ENCODE measurements at regions not wholly inside any gene's neighbourhood (a gene's known extent, or its start where the extent isn't known, plus 50 kb on each side); places are given as distances from the start of the nearest gene placed in this dataset.

GRCh38 chrX:39261446-39262147 is 460.3 kb downstream of the MID1IP1 start:
- WGBS, 2 donors = 17 to 45% methylated on average over 1 of the region's 1 CpG
- H3K27me3 ChIP-seq = no peaks in the 10 kb centered on the region

GRCh38 chrX:39262641-39263040 is 461.4 kb downstream of the MID1IP1 start:
- no peak for DNase-seq (ENCODE audit: low spot score in 2 of 2)
- Histone ChIP-seq H3K9me3 (no peaks in the 10 kb centered on the region), H3K36me3 (no peaks in the 10 kb centered on the region), H3K4me1 (no peaks in the 10 kb centered on the region), H3K27me3 (no peaks in the 10 kb centered on the region), H3K27ac (no peak overlapping the region), H3K4me3 (no peak overlapping the region)
- TF ChIP-seq CTCF (IDR thresholded peaks at IDR 0.05) (no peak), EP300 (IDR thresholded peaks at IDR 0.05) (no peak), POLR2A (IDR thresholded peaks at IDR 0.05) (no peak)
- WGBS, 2 donors = 70 to 87% methylated on average over 1 to 2 of the region's 2 CpGs

More at GRCh38 chrX:39261446-39262147, 460.3 kb downstream of the MID1IP1 start:
- Histone ChIP-seq H3K27ac (no peak overlapping the region), H3K4me3 (no peak overlapping the region), H3K36me3 (no peaks in the 10 kb centered on the region), H3K9me3 (no peaks in the 10 kb centered on the region), H3K4me1 (no peaks in the 10 kb centered on the region)
- TF ChIP-seq CTCF (IDR thresholded peaks at IDR 0.05) = peak; percentile 33 to 50 (median 38)
- no peak for TF ChIP-seq EP300 (IDR thresholded peaks at IDR 0.05)
- peak in 1 of 2 donors; percentile 7 for DNase-seq (ENCODE audit: low spot score in 2 of 2)

- H3K9me3 ChIP-seq = no peaks in the 10 kb centered on the region
- no peak overlapping the region for H3K27ac ChIP-seq
- no peak for TF ChIP-seq POLR2A (IDR thresholded peaks at IDR 0.05)
- no peak for TF ChIP-seq EP300 (IDR thresholded peaks at IDR 0.05)
- no peak for TF ChIP-seq CTCF (IDR thresholded peaks at IDR 0.05)
- H3K27me3 ChIP-seq = no peaks in the 10 kb centered on the region
- H3K36me3 ChIP-seq = no peaks in the 10 kb centered on the region
- 58 to 86% methylated on average over 3 of the region's 3 CpGs for WGBS, 2 donors
- no peak overlapping the region for H3K4me3 ChIP-seq
- DNase-seq (ENCODE audit: low spot score in 2 of 2) = no peak
- H3K4me1 ChIP-seq = no peaks in the 10 kb centered on the region
Observed at GRCh38 chrX:39264023-39264422, 462.8 kb downstream of the MID1IP1 start.

- TF ChIP-seq CTCF (IDR thresholded peaks at IDR 0.05) = no peak
- TF ChIP-seq EP300 (IDR thresholded peaks at IDR 0.05) = no peak
- TF ChIP-seq POLR2A (IDR thresholded peaks at IDR 0.05) = no peak
- WGBS, 2 donors = 83 to 88% methylated on average over 2 of the region's 2 CpGs
- DNase-seq (ENCODE audit: low spot score in 2 of 2) = no peak
- H3K36me3 ChIP-seq = no peaks in the 10 kb centered on the region
- no peaks in the 10 kb centered on the region for H3K4me1 ChIP-seq
- H3K27ac ChIP-seq = no peak overlapping the region
- H3K4me3 ChIP-seq = no peak overlapping the region
- H3K27me3 ChIP-seq = no peaks in the 10 kb centered on the region
- no peaks in the 10 kb centered on the region for H3K9me3 ChIP-seq
Observed at GRCh38 chrX:39267176-39267575, 465.9 kb downstream of the MID1IP1 start.

GRCh38 chrX:39268207-39268606 is 466.9 kb downstream of the MID1IP1 start:
- Histone ChIP-seq H3K36me3 (no peaks in the 10 kb centered on the region), H3K4me1 (no peaks in the 10 kb centered on the region), H3K9me3 (no peaks in the 10 kb centered on the region), H3K4me3 (no peak overlapping the region), H3K27me3 (no peaks in the 10 kb centered on the region), H3K27ac (no peak overlapping the region)
- TF ChIP-seq EP300 (IDR thresholded peaks at IDR 0.05) = no peak
- TF ChIP-seq CTCF (IDR thresholded peaks at IDR 0.05) = no peak
- no peak for TF ChIP-seq POLR2A (IDR thresholded peaks at IDR 0.05)
- no peak for DNase-seq (ENCODE audit: low spot score in 2 of 2)
